Endodermal cell (in vitro differentiated cells): ENCODE measurements at regions not wholly inside any gene's neighbourhood (a gene's known extent, or its start where the extent isn't known, plus 50 kb on each side); places are given as distances from the start of the nearest gene placed in this dataset.
"Not testable (repeated sequence)": the region's sequence is repeated elsewhere in the genome, so short reads cannot be mapped to it uniquely, and the experiment has no call there.

Experiments used
- DNase-seq: peaks from one replicate; pipeline ENCODE4 v3.0.0-alpha.2; 2017
- H3K27ac ChIP-seq: 2 replicates; pipeline ENCODE4 v1.5.1; 2013; ENCODE audit warnings: mild to moderate bottlenecking, low read depth, low read length, moderate library complexity
- H3K27me3 ChIP-seq: 2 replicates; pipeline ENCODE4 v1.6.1; 2013; ENCODE audit warnings: mild to moderate bottlenecking, low read length, moderate library complexity; ENCODE audit not compliant: insufficient read depth, control insufficient read depth, poor library complexity, severe bottlenecking
- H3K36me3 ChIP-seq: 2 replicates; pipeline ENCODE4 v1.7.0; 2013; ENCODE audit warnings: mild to moderate bottlenecking, low read length, moderate library complexity; ENCODE audit not compliant: control insufficient read depth, insufficient read depth
- H3K4me1 ChIP-seq: one replicate; pipeline ENCODE4 v1.7.0; 2013; ENCODE audit warnings: low read length; ENCODE audit not compliant: control insufficient read depth, insufficient read depth
- H3K4me3 ChIP-seq: 2 replicates; pipeline ENCODE4 v1.5.1; 2013; ENCODE audit warnings: mild to moderate bottlenecking, low read length, moderate library complexity
- H3K9ac ChIP-seq: 2 replicates; pipeline ENCODE4 v1.6.1; 2013; ENCODE audit warnings: mild to moderate bottlenecking, low read length, moderate library complexity; ENCODE audit not compliant: poor library complexity, severe bottlenecking; ENCODE audit errors: extremely low read depth
- H3K9me3 ChIP-seq: 2 replicates; pipeline ENCODE4 v1.6.1; 2013; ENCODE audit warnings: mild to moderate bottlenecking, low read length, moderate library complexity; ENCODE audit not compliant: control insufficient read depth
- H3K27ac Mint-ChIP-seq: 2 replicates; pipeline ENCODE4 v1.8.0; 2020; ENCODE audit warnings: mixed read lengths
- H3K27me3 Mint-ChIP-seq: 2 replicates; pipeline ENCODE4 v1.8.0; 2021; ENCODE audit warnings: mild to moderate bottlenecking, mixed read lengths; ENCODE audit not compliant: insufficient read depth
- H3K36me3 Mint-ChIP-seq: 2 replicates; pipeline ENCODE4 v1.8.0; 2020; ENCODE audit warnings: low read depth, mixed read lengths
- H3K4me1 Mint-ChIP-seq: 2 replicates; pipeline ENCODE4 v1.8.0; 2020; ENCODE audit warnings: mixed read lengths
- H3K4me3 Mint-ChIP-seq: 2 replicates; pipeline ENCODE4 v1.8.0; 2020; ENCODE audit warnings: mild to moderate bottlenecking, moderate library complexity, mixed read lengths
- H3K9me3 Mint-ChIP-seq: 2 replicates; pipeline ENCODE4 v1.8.0; 2020; ENCODE audit warnings: mild to moderate bottlenecking, mixed read lengths
- CTCF ChIP-seq: fragments of 200-600 bp; sonication (generic); conservative IDR thresholded peaks from 2 replicates; pipeline ENCODE4 v1.5.0; 2021; ENCODE audit warnings: antibody characterized with exemption, mild to moderate bottlenecking
- WGBS, 2 experiments: methylation state at CpG; one replicate each; pipeline versions ENCODE4 v1.1.5 to v1.1.7; 2013; ENCODE audit warnings: missing lambda C conversion rate in 2 of 2, mixed read lengths in 1 of 2; ENCODE audit not compliant: insufficient coverage in 1 of 2, insufficient read length in 1 of 2; 5-methylcytosine and 5-hydroxymethylcytosine counted together

DNA sequence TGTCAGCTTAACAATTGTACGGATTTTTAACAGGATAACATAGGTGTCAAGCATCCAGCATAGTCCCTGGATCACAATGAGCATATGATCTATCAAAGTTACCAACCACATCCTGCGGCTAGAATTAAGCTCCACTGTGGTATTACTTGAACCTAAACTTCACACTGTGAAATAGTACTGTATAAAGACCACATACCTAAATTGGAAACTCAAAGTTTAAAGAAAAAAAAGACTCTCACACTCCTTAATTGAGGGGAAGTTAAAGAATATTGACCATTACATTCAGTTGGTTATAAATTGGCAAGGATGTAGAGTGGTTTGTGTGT is 133.0 kb upstream of the PZP start:
- Mint-ChIP-seq H3K4me1 (peaks cover 2% of the 10 kb centered on the region), H3K9me3 (peaks cover 20% of the 10 kb centered on the region), H3K27ac (no peak overlapping the region), H3K27me3 (peaks cover 2% of the 10 kb centered on the region), H3K36me3 (peaks cover 11% of the 10 kb centered on the region), H3K4me3 (no peak overlapping the region)
- 90 to 100% methylated on average over 2 of the region's 2 CpGs for WGBS, 2 experiments
- TF ChIP-seq CTCF = no peak
- no peak for DNase-seq
- Histone ChIP-seq H3K9me3 (no peaks in the 10 kb centered on the region), H3K9ac (no peak overlapping the region), H3K27ac (no peak overlapping the region), H3K4me1 (no peaks in the 10 kb centered on the region), H3K36me3 (no peaks in the 10 kb centered on the region), H3K27me3 (no peaks in the 10 kb centered on the region), H3K4me3 (no peak overlapping the region)

- no peaks in the 10 kb centered on the region for H3K36me3 ChIP-seq
- H3K4me1 Mint-ChIP-seq = peaks cover 2% of the 10 kb centered on the region
- no peaks in the 10 kb centered on the region for H3K9me3 ChIP-seq
- peaks cover 2% of the 10 kb centered on the region for H3K27me3 Mint-ChIP-seq
- peak; percentile 32 for TF ChIP-seq CTCF
- H3K9ac ChIP-seq = no peak overlapping the region
- H3K9me3 Mint-ChIP-seq = peaks cover 26% of the 10 kb centered on the region
- H3K27ac ChIP-seq = no peak overlapping the region
- no peak overlapping the region for H3K4me3 Mint-ChIP-seq
- 85 to 90% methylated on average over 5 to 8 of the region's 8 CpGs for WGBS, 2 experiments
- H3K4me3 ChIP-seq = no peak overlapping the region
- H3K4me1 ChIP-seq = no peaks in the 10 kb centered on the region
- no peaks in the 10 kb centered on the region for H3K27me3 ChIP-seq
- H3K27ac Mint-ChIP-seq = no peak overlapping the region
- peaks cover 14% of the 10 kb centered on the region for H3K36me3 Mint-ChIP-seq
- DNase-seq = peak; percentile 49
Observed at GRCh38 chr12:9340422-9341259, 132.4 kb upstream of the PZP start.

- no peak for DNase-seq
- H3K4me3 Mint-ChIP-seq = no peak overlapping the region
- no peak overlapping the region for H3K27ac Mint-ChIP-seq
- H3K27ac ChIP-seq = no peak overlapping the region
- peaks cover 2% of the 10 kb centered on the region for H3K27me3 Mint-ChIP-seq
- no peak overlapping the region for H3K9ac ChIP-seq
- peaks cover 36% of the 10 kb centered on the region for H3K9me3 Mint-ChIP-seq
- no peak overlapping the region for H3K4me3 ChIP-seq
- no peaks in the 10 kb centered on the region for H3K9me3 ChIP-seq
- peaks cover 27% of the 10 kb centered on the region for H3K36me3 Mint-ChIP-seq
- H3K4me1 ChIP-seq = no peaks in the 10 kb centered on the region
- H3K36me3 ChIP-seq = no peaks in the 10 kb centered on the region
- no peak for TF ChIP-seq CTCF
- no peaks in the 10 kb centered on the region for H3K4me1 Mint-ChIP-seq
- H3K27me3 ChIP-seq = no peaks in the 10 kb centered on the region
Observed at GRCh38 chr12:9337656-9338055, 129.5 kb upstream of the PZP start.

- Mint-ChIP-seq H3K9me3 (peaks cover 36% of the 10 kb centered on the region), H3K36me3 (peaks cover 27% of the 10 kb centered on the region)
- H3K27me3 Mint-ChIP-seq, H3K9ac ChIP-seq, H3K27ac ChIP-seq, H3K27me3 ChIP-seq, H3K27ac Mint-ChIP-seq, H3K36me3 ChIP-seq, H3K4me3 ChIP-seq, H3K4me3 Mint-ChIP-seq, H3K4me1 Mint-ChIP-seq, H3K9me3 ChIP-seq, H3K4me1 ChIP-seq: not testable (repeated sequence)
- 75 to 84% methylated on average over 4 to 7 of the region's 7 CpGs for WGBS, 2 experiments
- DNase-seq = peak; percentile 19
Observed at GRCh38 chr12:9336375-9337011, 128.3 kb upstream of the PZP start.
